Neural progenitor cell (in vitro differentiated cells): ENCODE measurements at regions not wholly inside any gene's neighbourhood (a gene's known extent, or its start where the extent isn't known, plus 50 kb on each side); places are given as distances from the start of the nearest gene placed in this dataset.

Experiments used
- DNase-seq: peaks from one replicate; pipeline ENCODE4 v3.0.0-alpha.2; 2016; ENCODE audit warnings: low spot score
- H2AFZ ChIP-seq: fragments of 200-600 bp; sonication (generic); replicated peaks from 2 replicates; pipeline ENCODE4 v1.6.1; 2016; ENCODE audit warnings: antibody characterized with exemption
- H3F3A ChIP-seq: fragments of 200-600 bp; sonication (generic); 2 replicates; pipeline ENCODE4 v1.6.1; 2016; ENCODE audit warnings: antibody characterized with exemption, low read depth
- H3K27ac ChIP-seq: fragments of 200-600 bp; sonication (generic); 2 replicates; pipeline ENCODE4 v1.5.1; 2016; ENCODE audit warnings: mild to moderate bottlenecking
- H3K27me3 ChIP-seq: fragments of 200-600 bp; sonication (generic); 2 replicates; pipeline ENCODE4 v1.6.1; 2016; ENCODE audit warnings: mild to moderate bottlenecking, moderate library complexity
- H3K36me3 ChIP-seq: fragments of 200-600 bp; sonication (generic); 2 replicates; pipeline ENCODE4 v1.5.1; 2016
- H3K4me1 ChIP-seq: fragments of 200-600 bp; sonication (generic); 2 replicates; pipeline ENCODE4 v1.6.1; 2016; ENCODE audit warnings: mixed run types
- H3K4me2 ChIP-seq: fragments of 200-600 bp; sonication (generic); 2 replicates; pipeline ENCODE4 v1.6.1; 2016
- H3K4me3 ChIP-seq: fragments of 200-600 bp; sonication (generic); 2 replicates; pipeline ENCODE4 v1.5.1; 2016
- H3K79me2 ChIP-seq: fragments of 200-600 bp; sonication (generic); 2 replicates; pipeline ENCODE4 v1.6.1; 2016; ENCODE audit warnings: low read depth
- H3K9ac ChIP-seq: fragments of 200-600 bp; sonication (generic); 2 replicates; pipeline ENCODE4 v1.6.1; 2016
- H3K9me3 ChIP-seq: fragments of 200-600 bp; sonication (generic); 2 replicates; pipeline ENCODE4 v1.5.1; 2016; ENCODE audit warnings: low read depth
- H4K20me1 ChIP-seq: fragments of 200-600 bp; sonication (generic); 2 replicates; pipeline ENCODE4 v1.6.1; 2016; ENCODE audit warnings: low read depth
- H3K27ac Mint-ChIP-seq: 3 replicates; pipeline ENCODE4 v1.8.0; 2021; ENCODE audit warnings: mixed read lengths
- H3K27me3 Mint-ChIP-seq: 2 replicates; pipeline ENCODE4 v1.8.0; 2022; ENCODE audit warnings: low read depth, mild to moderate bottlenecking, inconsistent platforms, moderate library complexity, mixed read lengths; ENCODE audit not compliant: insufficient read depth
- H3K36me3 Mint-ChIP-seq: 3 replicates; pipeline ENCODE4 v1.8.0; 2021; ENCODE audit warnings: mixed read lengths
- H3K4me1 Mint-ChIP-seq: 3 replicates; pipeline ENCODE4 v1.8.0; 2021; ENCODE audit warnings: mixed read lengths
- H3K4me3 Mint-ChIP-seq: 3 replicates; pipeline ENCODE4 v1.8.0; 2021; ENCODE audit warnings: mild to moderate bottlenecking, moderate library complexity, mixed read lengths
- H3K9me3 Mint-ChIP-seq: 3 replicates; pipeline ENCODE4 v1.8.0; 2020; ENCODE audit warnings: mixed read lengths
- CTCF ChIP-seq: fragments of 200-600 bp; sonication (generic); IDR thresholded peaks from 2 replicates; pipeline ENCODE4 v1.5.1; 2017; ENCODE audit warnings: antibody characterized with exemption, mild to moderate bottlenecking
- EZH2 ChIP-seq: fragments of 200-600 bp; sonication (generic); IDR thresholded peaks from 2 replicates; pipeline ENCODE4 v1.6.1; 2017; ENCODE audit warnings: antibody characterized with exemption, mild to moderate bottlenecking, moderate library complexity
- EZH2phosphoT487 ChIP-seq: fragments of 200-600 bp; sonication (generic); IDR thresholded peaks from 2 replicates; pipeline ENCODE4 v1.6.1; 2017; ENCODE audit warnings: antibody characterized with exemption

- Mint-ChIP-seq H3K27me3 (peaks cover 2% of the 10 kb centered on the region), H3K36me3 (no peaks in the 10 kb centered on the region), H3K4me3 (peak overlapping the region; percentile 5), H3K4me1 (peaks cover 61% of the 10 kb centered on the region), H3K27ac (peak overlapping the region; percentile 94), H3K9me3 (no peaks in the 10 kb centered on the region)
- TF ChIP-seq EZH2phosphoT487, result no peak
- no peak for TF ChIP-seq EZH2
- no peak for TF ChIP-seq CTCF
- no peak overlapping the region for H3K27ac ChIP-seq
- no peak overlapping the region for H3K4me2 ChIP-seq
- no peak overlapping the region for H3K9ac ChIP-seq
- H3K4me3 ChIP-seq, result no peak overlapping the region
- H3F3A ChIP-seq, result no peaks in the 10 kb centered on the region
- H3K36me3 ChIP-seq, result no peaks in the 10 kb centered on the region
- peaks cover 34% of the 10 kb centered on the region for H3K4me1 ChIP-seq
- H3K9me3 ChIP-seq, result no peaks in the 10 kb centered on the region
- DNase-seq, result no peak
- H3K79me2 ChIP-seq, result no peaks in the 10 kb centered on the region
- H3K27me3 ChIP-seq, result no peaks in the 10 kb centered on the region
- no peak overlapping the region for H2AFZ ChIP-seq
- H4K20me1 ChIP-seq, result no peaks in the 10 kb centered on the region
Measured at GRCh38 chr15:62895139-62895866, 147.2 kb upstream of the TPM1 start.

GRCh38 chr15:62895905-62896316, 146.6 kb upstream of the TPM1 start:
- H3K4me2 ChIP-seq, result no peak overlapping the region

GRCh38 chr15:62896380-62896866, 146.1 kb upstream of the TPM1 start:
- Histone ChIP-seq H3K36me3 (no peaks in the 10 kb centered on the region), H3K4me2 (peak overlapping the region; percentile 35), H4K20me1 (no peaks in the 10 kb centered on the region), H3F3A (no peaks in the 10 kb centered on the region), H3K9ac (no peak overlapping the region), H3K27ac (no peak overlapping the region), H3K4me3 (no peak overlapping the region), H3K79me2 (no peaks in the 10 kb centered on the region), H3K4me1 (peaks cover 38% of the 10 kb centered on the region), H3K9me3 (no peaks in the 10 kb centered on the region), H3K27me3 (no peaks in the 10 kb centered on the region), H2AFZ (no peak overlapping the region)
- TF ChIP-seq CTCF, result no peak
- TF ChIP-seq EZH2, result no peak
- Mint-ChIP-seq H3K27me3 (peaks cover 7% of the 10 kb centered on the region), H3K27ac (peak overlapping the region; percentile 94), H3K9me3 (no peaks in the 10 kb centered on the region), H3K4me1 (peaks cover 70% of the 10 kb centered on the region), H3K36me3 (no peaks in the 10 kb centered on the region), H3K4me3 (peak overlapping the region; percentile 43)
- no peak for DNase-seq

More at GRCh38 chr15:62895905-62896316, 146.6 kb upstream of the TPM1 start:
- Histone ChIP-seq H3K4me1 (peaks cover 34% of the 10 kb centered on the region), H2AFZ (no peak overlapping the region), H3K4me3 (no peak overlapping the region), H3F3A (no peaks in the 10 kb centered on the region), H3K27me3 (no peaks in the 10 kb centered on the region), H3K27ac (no peak overlapping the region), H3K79me2 (no peaks in the 10 kb centered on the region), H3K36me3 (no peaks in the 10 kb centered on the region), H3K9ac (no peak overlapping the region), H3K9me3 (no peaks in the 10 kb centered on the region), H4K20me1 (no peaks in the 10 kb centered on the region)
- DNase-seq, result no peak
- Mint-ChIP-seq H3K27me3 (peaks cover 7% of the 10 kb centered on the region), H3K9me3 (no peaks in the 10 kb centered on the region), H3K4me3 (peak overlapping the region; percentile 43), H3K27ac (peak overlapping the region; percentile 94), H3K36me3 (no peaks in the 10 kb centered on the region), H3K4me1 (peaks cover 66% of the 10 kb centered on the region)
- TF ChIP-seq CTCF (no peak), EZH2phosphoT487 (no peak), EZH2 (no peak)
